PC-3 (cell line): ENCODE measurements at regions not wholly inside any gene's neighbourhood (a gene's known extent, or its start where the extent isn't known, plus 50 kb on each side); places are given as distances from the start of the nearest gene placed in this dataset.

Experiments used
- ATAC-seq: fragments of 200-7000 bp; cut with Tn5 transposase; 2 replicates; pipeline ENCODE4 v1.9.1; 2020; ENCODE audit warnings: mild to moderate bottlenecking, moderate library complexity
- BruUV-seq: library from RNA; stranded (reverse); fragments of 400-500 nt; replicated peaks from 2 replicates; lab custom pipeline; 2021; lab: Mats Ljungman, UMichigan
- CTCF ChIA-PET: fragments of 300-600 bp; sonication (Branson Sonifier 250); formaldehyde crosslinking; loops from one replicate; lab custom pipeline; 2022; ENCODE audit warnings: antibody characterized with exemption; lab: Charles Lee
- POLR2A ChIA-PET: fragments of 300-600 bp; sonication (Branson Sonifier 250); formaldehyde crosslinking; loops from one replicate; lab custom pipeline; 2022; ENCODE audit warnings: antibody characterized with exemption; ENCODE audit not compliant: unreplicated experiment; lab: Charles Lee
- DNase-seq: peaks from one replicate; pipeline ENCODE4 v3.0.0-alpha.2; 2015
- H2AFZ ChIP-seq: fragments of 300-600 bp; sonication (generic); 2 replicates; pipeline ENCODE4 v1.6.0; 2016; ENCODE audit warnings: antibody characterized with exemption, low read length
- H3F3A ChIP-seq: fragments of 300-600 bp; sonication (generic); one replicate; pipeline ENCODE4 v1.6.0; 2017; ENCODE audit warnings: antibody characterized with exemption, low read length, control low read depth, mild to moderate bottlenecking; ENCODE audit not compliant: unreplicated experiment
- H3K27ac ChIP-seq: fragments of 300-600 bp; sonication (generic); 2 replicates; pipeline ENCODE4 v1.5.1; 2016; ENCODE audit warnings: mild to moderate bottlenecking, low read length
- H3K27me3 ChIP-seq: fragments of 300-600 bp; sonication (generic); 2 replicates; pipeline ENCODE4 v1.6.1; 2016; ENCODE audit warnings: low read length, mixed read lengths
- H3K36me3 ChIP-seq: fragments of 300-600 bp; sonication (generic); 2 replicates; pipeline ENCODE4 v1.6.1; 2016; ENCODE audit warnings: low read depth, mixed run types, low read length, mixed read lengths
- H3K4me1 ChIP-seq: fragments of 300-600 bp; sonication (generic); 2 replicates; pipeline ENCODE4 v1.5.1; 2016; ENCODE audit warnings: low read length; ENCODE audit not compliant: insufficient read depth
- H3K4me2 ChIP-seq: fragments of 300-600 bp; sonication (generic); 2 replicates; pipeline ENCODE4 v1.6.0; 2016; ENCODE audit warnings: low read length
- H3K4me3 ChIP-seq: fragments of 300-600 bp; sonication (generic); 2 replicates; pipeline ENCODE4 v1.5.1; 2016; ENCODE audit warnings: mild to moderate bottlenecking, low read length, mixed read lengths
- H3K79me2 ChIP-seq: fragments of 300-600 bp; sonication (generic); 2 replicates; pipeline ENCODE4 v1.6.1; 2017; ENCODE audit warnings: low read length, mixed read lengths
- H3K9ac ChIP-seq: fragments of 300-600 bp; sonication (generic); 2 replicates; pipeline ENCODE4 v1.6.0; 2016; ENCODE audit warnings: mild to moderate bottlenecking, low read length
- H3K9me2 ChIP-seq: fragments of 300-600 bp; sonication (generic); replicated peaks from 2 replicates; pipeline ENCODE4 v1.6.1; 2016; ENCODE audit warnings: mixed run types, low read length, mixed read lengths
- H3K9me3 ChIP-seq: fragments of 300-600 bp; sonication (generic); 2 replicates; pipeline ENCODE4 v1.6.1; 2016; ENCODE audit warnings: low read length, mixed read lengths
- H4K20me1 ChIP-seq: fragments of 300-600 bp; sonication (generic); 2 replicates; pipeline ENCODE4 v1.6.1; 2016; ENCODE audit warnings: low read length, mixed read lengths
- EZH2 ChIP-seq: fragments of 300-600 bp; sonication (generic); IDR thresholded peaks from one replicate; pipeline ENCODE4 v1.6.1; 2017; ENCODE audit warnings: antibody characterized with exemption, mild to moderate bottlenecking, low read length; ENCODE audit not compliant: unreplicated experiment
- EZH2phosphoT487 ChIP-seq: fragments of 300-600 bp; sonication (generic); IDR thresholded peaks from 2 replicates; pipeline ENCODE4 v1.6.1; 2018; ENCODE audit warnings: mild to moderate bottlenecking, antibody characterized with exemption, low read length, borderline replicate concordance
- intact Hi-C: fragments of 100-400 bp; cut with micrococcal nuclease; formaldehyde crosslinking; loops from 2 replicates; pipeline ENCODE4 v1.9.0; 2023
- TF ChIP-seq, protein P1 (sequence below): fragments of 300-600 bp; sonication (generic); conservative IDR thresholded peaks from 2 replicates; pipeline ENCODE4 v1.5.1; 2017; ENCODE audit warnings: antibody characterized with exemption, low read depth, mild to moderate bottlenecking, low read length

DNA sequence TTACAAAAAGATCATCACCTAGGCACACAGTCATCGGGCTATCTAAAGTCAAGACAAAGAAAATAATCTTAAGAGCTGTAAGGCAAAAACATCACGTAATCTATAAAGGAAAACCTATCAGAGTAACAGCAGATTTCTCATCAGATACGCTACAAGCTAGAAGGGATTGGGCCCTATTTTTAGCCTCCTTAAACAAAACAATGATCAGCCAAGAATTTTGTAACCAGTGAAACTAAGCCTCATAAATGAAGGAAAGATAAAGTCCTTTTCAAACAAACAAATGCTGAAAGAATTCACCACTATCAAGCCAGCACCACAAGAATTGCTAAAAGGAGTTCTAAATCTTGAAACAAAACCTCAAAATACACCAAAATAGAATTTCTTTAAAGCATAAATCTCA, 191.6 kb upstream of the BMP4 start:
- no peak overlapping the region for H2AFZ ChIP-seq

DNA sequence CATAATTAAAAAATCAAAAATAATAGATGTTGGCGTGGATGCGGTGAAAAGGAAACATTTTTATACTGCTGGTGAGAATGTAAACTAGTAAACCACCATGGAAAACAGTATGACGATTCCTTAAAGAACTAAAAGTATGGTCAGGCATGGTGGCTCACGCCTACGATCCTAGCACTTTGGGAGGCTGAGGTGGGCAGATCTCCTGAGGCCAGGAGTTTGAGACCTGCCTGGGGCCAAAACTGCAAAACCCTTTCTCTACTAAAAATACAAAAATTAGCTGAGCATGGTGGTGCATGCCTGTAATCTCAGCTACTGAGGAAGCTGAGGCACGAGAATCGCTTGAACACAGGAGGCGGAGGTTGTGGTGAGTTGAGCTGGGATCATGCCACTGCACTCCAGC, 195.7 kb upstream of the BMP4 start:
- intact Hi-C loops: no loop called here
- Histone ChIP-seq H3K4me3 (no peak overlapping the region), H3K9ac (no peak overlapping the region), H3K4me1 (0 out of 2 replicates have a peak, but pooled peaks cover 3% of the 10 kb centered on the region), H3K9me2 (no peaks in the 10 kb centered on the region), H3K36me3 (no peaks in the 10 kb centered on the region), H3K9me3 (peaks cover 9% of the 10 kb centered on the region), H3K27ac (no peak overlapping the region), H3K27me3 (no peaks in the 10 kb centered on the region), H4K20me1 (no peaks in the 10 kb centered on the region), H3K4me2 (no peak overlapping the region), H2AFZ (no peak overlapping the region), H3F3A (no peaks in the 10 kb centered on the region), H3K79me2 (no peaks in the 10 kb centered on the region)
- DNase-seq: no peak
- no peak for TF ChIP-seq EZH2
- no peak for TF ChIP-seq EZH2phosphoT487
- TF ChIP-seq, protein P1, sequence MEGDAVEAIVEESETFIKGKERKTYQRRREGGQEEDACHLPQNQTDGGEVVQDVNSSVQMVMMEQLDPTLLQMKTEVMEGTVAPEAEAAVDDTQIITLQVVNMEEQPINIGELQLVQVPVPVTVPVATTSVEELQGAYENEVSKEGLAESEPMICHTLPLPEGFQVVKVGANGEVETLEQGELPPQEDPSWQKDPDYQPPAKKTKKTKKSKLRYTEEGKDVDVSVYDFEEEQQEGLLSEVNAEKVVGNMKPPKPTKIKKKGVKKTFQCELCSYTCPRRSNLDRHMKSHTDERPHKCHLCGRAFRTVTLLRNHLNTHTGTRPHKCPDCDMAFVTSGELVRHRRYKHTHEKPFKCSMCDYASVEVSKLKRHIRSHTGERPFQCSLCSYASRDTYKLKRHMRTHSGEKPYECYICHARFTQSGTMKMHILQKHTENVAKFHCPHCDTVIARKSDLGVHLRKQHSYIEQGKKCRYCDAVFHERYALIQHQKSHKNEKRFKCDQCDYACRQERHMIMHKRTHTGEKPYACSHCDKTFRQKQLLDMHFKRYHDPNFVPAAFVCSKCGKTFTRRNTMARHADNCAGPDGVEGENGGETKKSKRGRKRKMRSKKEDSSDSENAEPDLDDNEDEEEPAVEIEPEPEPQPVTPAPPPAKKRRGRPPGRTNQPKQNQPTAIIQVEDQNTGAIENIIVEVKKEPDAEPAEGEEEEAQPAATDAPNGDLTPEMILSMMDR: no peak
- POLR2A ChIA-PET: interaction anchor here (0.6 kb wide), 1 partner anchor 310 kb away, joined by 4 read pairs; no protein-coding TSS in a partner anchor
- no TSS peak for BruUV-seq
- CTCF ChIA-PET: no interaction called here
- ATAC-seq: no peak

More for the DNA sequence above, 191.6 kb upstream of the BMP4 start:
- Histone ChIP-seq H3K4me1 (peaks cover 8% of the 10 kb centered on the region; the same call in 1 of the 2 replicates), H3K79me2 (no peaks in the 10 kb centered on the region), H3K9me2 (no peaks in the 10 kb centered on the region), H3K36me3 (no peaks in the 10 kb centered on the region), H3K9ac (no peak overlapping the region), H4K20me1 (no peaks in the 10 kb centered on the region), H3K4me2 (no peak overlapping the region), H3K27me3 (no peaks in the 10 kb centered on the region), H3K4me3 (no peak overlapping the region), H3K9me3 (peaks cover 9% of the 10 kb centered on the region), H3K27ac (no peak overlapping the region), H3F3A (no peaks in the 10 kb centered on the region)
- no TSS peak for BruUV-seq
- CTCF ChIA-PET: no interaction called here
- TF ChIP-seq, protein P1: no peak
- no peak for TF ChIP-seq EZH2
- TF ChIP-seq EZH2phosphoT487: no peak
- intact Hi-C loops: no loop called here
- ATAC-seq: no peak
- POLR2A ChIA-PET: no interaction called here
- DNase-seq: no peak

DNA sequence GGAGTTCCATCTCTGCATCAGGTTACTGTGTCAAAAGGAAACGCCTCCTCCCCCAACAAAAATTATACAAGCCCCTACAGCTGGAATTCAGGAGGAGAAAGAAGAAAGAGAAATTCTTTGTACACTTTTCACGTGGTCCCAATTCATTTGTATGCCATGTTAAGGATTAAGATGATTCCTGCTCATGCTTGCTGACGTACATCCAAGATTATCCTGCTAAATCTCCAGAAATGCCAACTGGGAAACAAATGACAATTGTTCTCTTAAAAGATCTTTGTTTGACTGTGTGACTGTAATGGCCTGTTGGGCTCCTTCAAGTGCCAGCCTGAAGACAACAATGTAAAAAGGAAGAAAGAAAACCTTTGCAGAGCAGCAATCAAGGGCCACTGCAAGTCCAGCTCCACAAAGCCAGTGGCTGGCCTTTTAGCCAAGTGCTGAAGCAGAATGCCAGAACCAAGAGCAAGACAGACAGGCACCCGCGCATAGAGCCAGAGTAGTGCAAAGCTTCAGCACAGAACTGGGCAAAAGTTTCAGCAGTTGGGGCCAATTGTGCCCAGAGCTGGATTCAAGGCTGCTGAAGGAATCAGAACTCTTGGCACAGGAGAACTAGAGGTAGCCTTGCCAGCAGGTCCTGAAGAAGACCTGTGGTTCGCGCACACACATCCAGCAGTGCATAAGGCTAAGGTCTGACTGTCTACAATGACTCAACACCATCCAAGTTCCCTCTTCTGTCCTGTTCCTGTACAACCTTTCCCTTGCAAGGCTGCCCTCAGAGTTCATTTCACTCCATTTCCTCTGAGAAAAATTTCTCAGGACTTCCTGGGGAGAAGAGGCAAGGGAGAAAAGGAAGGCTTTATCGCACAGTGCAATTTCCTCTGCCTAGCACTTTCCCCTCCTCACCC, 209.7 kb upstream of the BMP4 start:
- no TSS peak for BruUV-seq
- H3K9ac ChIP-seq: no peak overlapping the region
- intact Hi-C loops: no loop called here
- H3K36me3 ChIP-seq: no peaks in the 10 kb centered on the region
- H3F3A ChIP-seq: peaks cover 8% of the 10 kb centered on the region
- H3K27ac ChIP-seq: no peak overlapping the region
- no peaks in the 10 kb centered on the region for H3K9me3 ChIP-seq
- DNase-seq (peak; percentile 55), ATAC-seq (no peak)
- H4K20me1 ChIP-seq: no peaks in the 10 kb centered on the region
- TF ChIP-seq, protein P1: no peak
- no peak for TF ChIP-seq EZH2phosphoT487
- TF ChIP-seq EZH2: no peak
- no peaks in the 10 kb centered on the region for H3K79me2 ChIP-seq
- no peak overlapping the region for H2AFZ ChIP-seq
- ChIA-PET POLR2A (no interaction called here), CTCF (interaction anchor here (0.6 to 0.8 kb wide), 2 partner anchors 172 to 399 kb away, joined by 4 read pairs; no protein-coding TSS in a partner anchor)
- H3K4me1 ChIP-seq: peaks cover 45% of the 10 kb centered on the region
- H3K9me2 ChIP-seq: 0 out of 2 replicates have a peak, but pooled peaks cover 8% of the 10 kb centered on the region
- H3K27me3 ChIP-seq: no peaks in the 10 kb centered on the region
- no peak overlapping the region for H3K4me2 ChIP-seq
- H3K4me3 ChIP-seq: no peak overlapping the region
